RWPE1 (cell line): ENCODE measurements at regions not wholly inside any gene's neighbourhood (a gene's known extent, or its start where the extent isn't known, plus 50 kb on each side); places are given as distances from the start of the nearest gene placed in this dataset.

Experiments
- CTCF ChIA-PET: fragments of 350-600 bp; sonication (Branson Sonifier 250); formaldehyde crosslinking; extraction: SDS; loops from one replicate; lab custom pipeline; 2021; lab: Yijun Ruan, JAX
- POLR2A ChIA-PET: fragments of 400-600 bp; formaldehyde crosslinking; extraction: SDS; loops from one replicate; lab custom pipeline; 2020; ENCODE audit warnings: antibody characterized with exemption; ENCODE audit not compliant: low non-redundant PET; lab: Yijun Ruan, JAX
- DNase-seq: peaks from one replicate; pipeline ENCODE4 v3.0.0; 2012; ENCODE audit warnings: low spot score
- H3K27ac ChIP-seq: fragments of 450-650 bp; 2 replicates; pipeline ENCODE4 v1.5.1; 2017
- TF ChIP-seq, protein P1 (sequence below): fragments of 450-650 bp; conservative IDR thresholded peaks from 2 replicates; pipeline ENCODE4 v1.5.1; 2017; ENCODE audit warnings: low read depth, mild to moderate bottlenecking

DNA sequence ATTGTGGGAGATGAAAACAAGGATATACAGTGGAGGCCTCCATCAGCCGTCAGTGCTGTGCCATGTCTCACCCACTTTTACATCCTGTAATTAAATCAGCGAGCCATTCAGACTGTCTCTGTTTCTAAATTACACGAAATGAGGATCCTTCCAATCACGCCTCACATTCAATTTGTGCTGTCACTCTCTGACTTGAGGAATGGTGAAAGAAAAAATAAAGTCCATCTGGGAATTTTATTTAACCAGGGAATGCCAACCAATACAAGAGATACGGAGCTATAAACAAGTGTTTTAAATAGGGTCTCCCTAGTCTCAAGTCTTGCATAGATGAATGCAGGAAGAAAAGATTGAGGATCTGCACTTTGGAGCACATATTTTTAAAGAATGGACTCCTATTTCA is 72.8 kb downstream of the CMPK2 start:
- POLR2A ChIA-PET: no interaction called here
- DNase-seq: no peak
- H3K27ac ChIP-seq: no peak overlapping the region
- TF ChIP-seq, protein P1, sequence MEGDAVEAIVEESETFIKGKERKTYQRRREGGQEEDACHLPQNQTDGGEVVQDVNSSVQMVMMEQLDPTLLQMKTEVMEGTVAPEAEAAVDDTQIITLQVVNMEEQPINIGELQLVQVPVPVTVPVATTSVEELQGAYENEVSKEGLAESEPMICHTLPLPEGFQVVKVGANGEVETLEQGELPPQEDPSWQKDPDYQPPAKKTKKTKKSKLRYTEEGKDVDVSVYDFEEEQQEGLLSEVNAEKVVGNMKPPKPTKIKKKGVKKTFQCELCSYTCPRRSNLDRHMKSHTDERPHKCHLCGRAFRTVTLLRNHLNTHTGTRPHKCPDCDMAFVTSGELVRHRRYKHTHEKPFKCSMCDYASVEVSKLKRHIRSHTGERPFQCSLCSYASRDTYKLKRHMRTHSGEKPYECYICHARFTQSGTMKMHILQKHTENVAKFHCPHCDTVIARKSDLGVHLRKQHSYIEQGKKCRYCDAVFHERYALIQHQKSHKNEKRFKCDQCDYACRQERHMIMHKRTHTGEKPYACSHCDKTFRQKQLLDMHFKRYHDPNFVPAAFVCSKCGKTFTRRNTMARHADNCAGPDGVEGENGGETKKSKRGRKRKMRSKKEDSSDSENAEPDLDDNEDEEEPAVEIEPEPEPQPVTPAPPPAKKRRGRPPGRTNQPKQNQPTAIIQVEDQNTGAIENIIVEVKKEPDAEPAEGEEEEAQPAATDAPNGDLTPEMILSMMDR: no peak
- CTCF ChIA-PET: no interaction called here

DNA sequence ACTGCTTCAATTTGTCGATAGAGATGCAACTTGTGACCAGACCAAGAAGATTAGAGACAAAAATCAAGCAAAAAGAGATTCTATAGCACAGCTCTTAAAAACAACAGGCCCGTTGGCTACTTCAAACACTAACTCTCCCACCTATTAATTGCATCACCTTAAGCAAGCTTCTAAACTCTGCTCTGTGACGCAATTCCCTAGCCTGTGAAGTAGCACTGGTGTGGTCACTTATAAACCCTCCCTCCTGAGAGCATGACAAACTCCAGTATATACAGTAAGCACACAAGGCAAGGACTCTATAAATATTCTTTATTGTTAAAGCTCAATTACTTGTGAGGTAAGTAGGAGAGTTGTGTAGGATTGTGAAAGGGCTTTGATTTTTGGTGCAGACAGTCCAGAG is 72.3 kb downstream of the CMPK2 start:
- TF ChIP-seq, protein P1: no peak
- no peak for DNase-seq
- no peak overlapping the region for H3K27ac ChIP-seq
- ChIA-PET POLR2A (no interaction called here), CTCF (no interaction called here)

DNA sequence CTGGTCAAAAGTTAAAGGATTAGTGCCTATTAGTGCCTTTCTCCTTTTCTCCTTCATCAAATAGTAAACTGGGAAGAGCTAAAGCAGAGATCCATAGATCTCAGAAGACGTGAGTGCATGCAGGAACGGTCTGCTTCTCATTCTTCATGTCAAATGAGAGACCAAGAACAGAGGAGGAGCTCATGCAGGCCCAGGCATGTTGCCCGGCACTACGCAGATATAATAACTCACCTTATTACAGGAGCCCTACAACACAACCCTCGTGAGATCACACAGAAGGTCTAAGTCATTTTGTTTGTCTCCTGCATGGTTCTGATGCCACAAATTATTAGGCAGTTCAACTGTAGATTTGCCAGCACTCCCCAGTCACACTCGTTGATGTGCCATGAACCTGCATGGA is 71.8 kb downstream of the CMPK2 start:
- DNase-seq: no peak
- ChIA-PET CTCF (interaction anchor here (0.9 kb wide), 1 partner anchor 20 kb away, joined by 4 read pairs; no protein-coding TSS in a partner anchor), POLR2A (no interaction called here)
- no peak overlapping the region for H3K27ac ChIP-seq
- TF ChIP-seq, protein P1: no peak

DNA sequence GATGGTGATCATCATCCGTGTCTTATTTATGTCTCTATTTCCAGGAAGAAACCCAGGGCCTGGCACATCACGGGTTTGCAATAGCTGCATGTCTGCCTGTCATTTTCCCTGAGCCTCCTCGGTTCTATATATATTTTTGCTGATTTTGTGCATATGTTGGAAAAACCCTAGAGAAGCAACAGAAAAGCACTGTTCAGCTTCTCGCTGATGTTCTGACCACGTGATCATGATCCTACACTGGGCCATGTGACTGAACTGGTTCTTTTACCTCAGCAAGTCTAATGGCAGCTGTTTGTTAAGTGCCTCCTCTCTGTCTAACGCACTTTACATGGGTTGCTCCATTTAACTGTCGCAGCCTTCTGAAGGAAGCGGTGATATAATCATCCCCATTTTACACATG is 71.3 kb downstream of the CMPK2 start:
- TF ChIP-seq, protein P1: no peak
- ChIA-PET CTCF (interaction anchor here (0.9 kb wide), 1 partner anchor 20 kb away, joined by 4 read pairs; no protein-coding TSS in a partner anchor), POLR2A (no interaction called here)
- H3K27ac ChIP-seq: no peak overlapping the region
- no peak for DNase-seq
